ENCODE measurements at regions not wholly inside any gene's neighbourhood (a gene's known extent, or its start where the extent isn't known, plus 50 kb on each side); places are given as distances from the start of the nearest gene placed in this dataset.

DNA sequence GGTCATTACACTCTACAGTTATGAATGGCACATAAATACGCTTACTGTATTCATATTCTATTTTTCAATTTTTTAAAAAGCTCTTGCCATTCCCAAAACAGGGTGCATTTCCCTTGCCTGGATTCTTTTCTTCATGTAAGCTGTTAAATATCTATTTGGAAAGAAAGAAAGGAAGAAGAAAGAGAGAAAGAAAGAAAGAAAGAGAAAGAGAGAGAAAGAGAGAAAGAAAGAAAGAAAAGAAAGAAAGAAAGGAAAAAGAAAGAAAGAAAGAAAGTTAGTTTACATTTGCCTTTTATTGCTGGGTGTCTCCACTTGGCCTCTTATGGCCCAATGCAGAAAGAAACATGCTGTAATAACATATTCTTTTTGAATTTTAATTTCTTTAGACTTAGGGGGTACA is 165.9 kb upstream of the ATXN1 start:
- Histone ChIP-seq H3K36me3 (ENCODE audit: insufficient read depth, low read length, poor library complexity, severe bottlenecking) (no peaks in the 10 kb centered on the region), H3K4me1 (ENCODE audit: insufficient read depth, low read length, poor library complexity, severe bottlenecking) (peaks cover 20% of the 10 kb centered on the region), H3K27me3 (replicated peaks; ENCODE audit: insufficient read depth, low read depth, low read length, poor library complexity) (no peaks in the 10 kb centered on the region), H3K9me3 (ENCODE audit: low read depth, low read length, poor library complexity, severe bottlenecking) (peaks cover 6% of the 10 kb centered on the region), H3K4me3 (ENCODE audit: low read depth, low read length, poor library complexity, severe bottlenecking) (no peak overlapping the region), H3K27ac (ENCODE audit: low read depth, low read length, poor library complexity, severe bottlenecking) (no peak overlapping the region)
- intact Hi-C loops (cut with micrococcal nuclease; ENCODE audit: unreplicated experiment), result no loop called here
- DNase-seq (ENCODE audit: low spot score), result no peak
- TF ChIP-seq EZH2 (IDR thresholded peaks at IDR 0.05; ENCODE audit: borderline replicate concordance, low read depth, low read length, poor library complexity, severe bottlenecking), result no peak
- TF ChIP-seq, protein P1, sequence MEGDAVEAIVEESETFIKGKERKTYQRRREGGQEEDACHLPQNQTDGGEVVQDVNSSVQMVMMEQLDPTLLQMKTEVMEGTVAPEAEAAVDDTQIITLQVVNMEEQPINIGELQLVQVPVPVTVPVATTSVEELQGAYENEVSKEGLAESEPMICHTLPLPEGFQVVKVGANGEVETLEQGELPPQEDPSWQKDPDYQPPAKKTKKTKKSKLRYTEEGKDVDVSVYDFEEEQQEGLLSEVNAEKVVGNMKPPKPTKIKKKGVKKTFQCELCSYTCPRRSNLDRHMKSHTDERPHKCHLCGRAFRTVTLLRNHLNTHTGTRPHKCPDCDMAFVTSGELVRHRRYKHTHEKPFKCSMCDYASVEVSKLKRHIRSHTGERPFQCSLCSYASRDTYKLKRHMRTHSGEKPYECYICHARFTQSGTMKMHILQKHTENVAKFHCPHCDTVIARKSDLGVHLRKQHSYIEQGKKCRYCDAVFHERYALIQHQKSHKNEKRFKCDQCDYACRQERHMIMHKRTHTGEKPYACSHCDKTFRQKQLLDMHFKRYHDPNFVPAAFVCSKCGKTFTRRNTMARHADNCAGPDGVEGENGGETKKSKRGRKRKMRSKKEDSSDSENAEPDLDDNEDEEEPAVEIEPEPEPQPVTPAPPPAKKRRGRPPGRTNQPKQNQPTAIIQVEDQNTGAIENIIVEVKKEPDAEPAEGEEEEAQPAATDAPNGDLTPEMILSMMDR (conservative IDR thresholded peaks at IDR 0.05; ENCODE audit: low read depth, low read length), result no peak
- no TSS peak for BruUV-seq (replicated peaks)
- CTCF ChIA-PET, result no interaction called here
- POLR2A ChIA-PET (ENCODE audit: low non-redundant PET), result no interaction called here

DNA sequence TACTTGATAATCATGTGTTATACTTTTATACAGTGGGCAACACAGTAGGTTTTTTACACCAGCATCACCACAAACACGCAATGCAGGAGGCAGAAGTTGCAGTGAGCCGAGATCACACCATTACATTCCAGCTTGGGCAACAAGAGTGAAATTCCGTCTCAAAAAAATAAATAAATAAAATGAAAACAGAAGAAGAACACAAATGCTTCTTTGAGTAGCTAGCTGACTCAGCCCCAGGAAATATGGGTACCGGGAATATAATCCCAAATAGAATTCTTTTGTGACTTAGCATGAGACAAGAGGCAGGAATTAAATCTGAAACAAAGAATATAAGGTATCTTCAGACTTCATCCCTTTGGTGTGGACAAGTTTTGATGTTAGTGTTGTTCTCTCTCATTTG is 164.2 kb upstream of the ATXN1 start:
- Histone ChIP-seq H3K4me3 (ENCODE audit: low read depth, low read length, poor library complexity, severe bottlenecking) (no peak overlapping the region), H3K27ac (ENCODE audit: low read depth, low read length, poor library complexity, severe bottlenecking) (no peak overlapping the region), H3K27me3 (replicated peaks; ENCODE audit: insufficient read depth, low read depth, low read length, poor library complexity) (no peaks in the 10 kb centered on the region), H3K4me1 (ENCODE audit: insufficient read depth, low read length, poor library complexity, severe bottlenecking) (peaks cover 36% of the 10 kb centered on the region), H3K36me3 (ENCODE audit: insufficient read depth, low read length, poor library complexity, severe bottlenecking) (no peaks in the 10 kb centered on the region), H3K9me3 (ENCODE audit: low read depth, low read length, poor library complexity, severe bottlenecking) (no peaks in the 10 kb centered on the region)
- ChIA-PET CTCF (no interaction called here), POLR2A (ENCODE audit: low non-redundant PET) (no interaction called here)
- BruUV-seq (replicated peaks), result no TSS peak
- intact Hi-C loops (cut with micrococcal nuclease; ENCODE audit: unreplicated experiment), result no loop called here
- DNase-seq (ENCODE audit: low spot score), result no peak
- TF ChIP-seq, protein P1 (conservative IDR thresholded peaks at IDR 0.05; ENCODE audit: low read depth, low read length), result no peak
- no peak for TF ChIP-seq EZH2 (IDR thresholded peaks at IDR 0.05; ENCODE audit: borderline replicate concordance, low read depth, low read length, poor library complexity, severe bottlenecking)

DNA sequence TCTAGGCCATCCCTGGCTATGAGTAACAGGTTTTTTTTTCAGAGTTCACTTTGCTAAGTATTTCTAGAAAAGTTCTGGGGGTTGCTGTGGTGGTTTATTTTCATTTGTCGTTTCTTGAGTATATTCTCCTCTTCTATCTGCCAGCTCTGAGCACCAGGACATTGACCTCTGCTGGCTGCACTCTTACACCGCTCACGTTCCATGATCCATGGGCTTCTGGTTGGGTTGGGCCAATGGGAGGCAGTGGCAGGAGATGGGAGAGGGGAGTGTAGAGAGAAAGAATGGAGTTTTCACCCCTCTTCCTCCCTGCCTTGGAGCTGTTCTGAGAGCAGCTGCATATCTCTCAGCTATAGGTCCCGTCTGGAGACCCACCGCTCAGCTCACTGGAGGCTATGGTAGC is 161.0 kb upstream of the ATXN1 start:
- H3K4me3 ChIP-seq (ENCODE audit: low read depth, low read length, poor library complexity, severe bottlenecking), result no peak overlapping the region
- BruUV-seq (replicated peaks), result no TSS peak
- H3K27ac ChIP-seq (ENCODE audit: low read depth, low read length, poor library complexity, severe bottlenecking), result no peak overlapping the region
- H3K36me3 ChIP-seq (ENCODE audit: insufficient read depth, low read length, poor library complexity, severe bottlenecking), result no peaks in the 10 kb centered on the region
- POLR2A ChIA-PET (ENCODE audit: low non-redundant PET), result no interaction called here
- intact Hi-C loops (cut with micrococcal nuclease; ENCODE audit: unreplicated experiment), result no loop called here
- peaks cover 16% of the 10 kb centered on the region for H3K4me1 ChIP-seq (ENCODE audit: insufficient read depth, low read length, poor library complexity, severe bottlenecking)
- H3K27me3 ChIP-seq (replicated peaks; ENCODE audit: insufficient read depth, low read depth, low read length, poor library complexity), result no peaks in the 10 kb centered on the region
- H3K9me3 ChIP-seq (ENCODE audit: low read depth, low read length, poor library complexity, severe bottlenecking), result no peaks in the 10 kb centered on the region
- TF ChIP-seq, protein P1 (conservative IDR thresholded peaks at IDR 0.05; ENCODE audit: low read depth, low read length), result no peak
- TF ChIP-seq EZH2 (IDR thresholded peaks at IDR 0.05; ENCODE audit: borderline replicate concordance, low read depth, low read length, poor library complexity, severe bottlenecking), result no peak
- no peak for DNase-seq (ENCODE audit: low spot score)
- CTCF ChIA-PET, result no interaction called here
